ENCODE measurements at regions not wholly inside any gene's neighbourhood (a gene's known extent, or its start where the extent isn't known, plus 50 kb on each side); places are given as distances from the start of the nearest gene placed in this dataset.

DNA sequence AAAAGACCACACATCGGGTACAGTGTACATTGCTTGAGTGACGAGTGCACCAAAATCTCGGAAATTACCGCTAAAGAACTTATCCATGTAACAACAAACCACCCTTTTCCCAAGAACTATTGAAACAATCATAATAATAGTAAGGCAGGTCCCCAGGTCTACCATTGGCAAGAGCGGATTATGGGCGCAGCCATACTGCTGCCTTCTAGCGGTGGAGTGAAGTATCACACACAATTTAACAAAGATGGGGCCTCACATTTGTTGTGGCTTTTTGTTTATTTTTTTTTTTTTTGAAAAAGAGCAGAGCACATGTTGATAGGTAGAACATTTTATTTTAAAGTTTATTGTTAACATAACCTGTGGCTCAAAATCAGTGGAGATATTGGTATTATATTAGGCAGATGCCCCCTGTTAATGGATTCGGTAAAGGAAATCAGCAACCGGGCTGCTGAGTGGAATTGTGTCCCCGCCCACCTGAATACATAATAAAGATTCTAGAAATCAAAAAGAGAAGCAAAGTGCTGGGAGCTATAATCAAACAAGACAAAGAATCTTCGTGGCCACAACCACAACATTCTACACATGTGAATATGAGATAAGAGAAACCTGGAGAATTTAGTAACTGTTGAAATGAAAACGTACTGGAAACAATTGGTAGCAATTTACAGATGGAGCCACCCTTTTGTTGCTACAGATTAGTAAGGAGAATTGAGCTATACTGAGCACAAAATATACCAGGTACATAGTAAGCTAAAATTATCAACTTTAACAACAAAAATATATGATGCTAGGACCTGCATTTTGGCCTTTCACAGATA is 94.2 kb upstream of the EXOC2 start (continued):
- TF ChIP-seq, protein P1, sequence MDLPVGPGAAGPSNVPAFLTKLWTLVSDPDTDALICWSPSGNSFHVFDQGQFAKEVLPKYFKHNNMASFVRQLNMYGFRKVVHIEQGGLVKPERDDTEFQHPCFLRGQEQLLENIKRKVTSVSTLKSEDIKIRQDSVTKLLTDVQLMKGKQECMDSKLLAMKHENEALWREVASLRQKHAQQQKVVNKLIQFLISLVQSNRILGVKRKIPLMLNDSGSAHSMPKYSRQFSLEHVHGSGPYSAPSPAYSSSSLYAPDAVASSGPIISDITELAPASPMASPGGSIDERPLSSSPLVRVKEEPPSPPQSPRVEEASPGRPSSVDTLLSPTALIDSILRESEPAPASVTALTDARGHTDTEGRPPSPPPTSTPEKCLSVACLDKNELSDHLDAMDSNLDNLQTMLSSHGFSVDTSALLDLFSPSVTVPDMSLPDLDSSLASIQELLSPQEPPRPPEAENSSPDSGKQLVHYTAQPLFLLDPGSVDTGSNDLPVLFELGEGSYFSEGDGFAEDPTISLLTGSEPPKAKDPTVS (IDR thresholded peaks at IDR 0.05; ENCODE audit: low read depth, low read length) = no peak
- TF ChIP-seq, protein P2, sequence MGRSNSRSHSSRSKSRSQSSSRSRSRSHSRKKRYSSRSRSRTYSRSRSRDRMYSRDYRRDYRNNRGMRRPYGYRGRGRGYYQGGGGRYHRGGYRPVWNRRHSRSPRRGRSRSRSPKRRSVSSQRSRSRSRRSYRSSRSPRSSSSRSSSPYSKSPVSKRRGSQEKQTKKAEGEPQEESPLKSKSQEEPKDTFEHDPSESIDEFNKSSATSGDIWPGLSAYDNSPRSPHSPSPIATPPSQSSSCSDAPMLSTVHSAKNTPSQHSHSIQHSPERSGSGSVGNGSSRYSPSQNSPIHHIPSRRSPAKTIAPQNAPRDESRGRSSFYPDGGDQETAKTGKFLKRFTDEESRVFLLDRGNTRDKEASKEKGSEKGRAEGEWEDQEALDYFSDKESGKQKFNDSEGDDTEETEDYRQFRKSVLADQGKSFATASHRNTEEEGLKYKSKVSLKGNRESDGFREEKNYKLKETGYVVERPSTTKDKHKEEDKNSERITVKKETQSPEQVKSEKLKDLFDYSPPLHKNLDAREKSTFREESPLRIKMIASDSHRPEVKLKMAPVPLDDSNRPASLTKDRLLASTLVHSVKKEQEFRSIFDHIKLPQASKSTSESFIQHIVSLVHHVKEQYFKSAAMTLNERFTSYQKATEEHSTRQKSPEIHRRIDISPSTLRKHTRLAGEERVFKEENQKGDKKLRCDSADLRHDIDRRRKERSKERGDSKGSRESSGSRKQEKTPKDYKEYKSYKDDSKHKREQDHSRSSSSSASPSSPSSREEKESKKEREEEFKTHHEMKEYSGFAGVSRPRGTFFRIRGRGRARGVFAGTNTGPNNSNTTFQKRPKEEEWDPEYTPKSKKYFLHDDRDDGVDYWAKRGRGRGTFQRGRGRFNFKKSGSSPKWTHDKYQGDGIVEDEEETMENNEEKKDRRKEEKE (IDR thresholded peaks at IDR 0.05) = no peak
- no peak for TF ChIP-seq WRNIP1 (IDR thresholded peaks at IDR 0.05; ENCODE audit: borderline replicate concordance, low read depth, low read length)
- TF ChIP-seq, protein P3, sequence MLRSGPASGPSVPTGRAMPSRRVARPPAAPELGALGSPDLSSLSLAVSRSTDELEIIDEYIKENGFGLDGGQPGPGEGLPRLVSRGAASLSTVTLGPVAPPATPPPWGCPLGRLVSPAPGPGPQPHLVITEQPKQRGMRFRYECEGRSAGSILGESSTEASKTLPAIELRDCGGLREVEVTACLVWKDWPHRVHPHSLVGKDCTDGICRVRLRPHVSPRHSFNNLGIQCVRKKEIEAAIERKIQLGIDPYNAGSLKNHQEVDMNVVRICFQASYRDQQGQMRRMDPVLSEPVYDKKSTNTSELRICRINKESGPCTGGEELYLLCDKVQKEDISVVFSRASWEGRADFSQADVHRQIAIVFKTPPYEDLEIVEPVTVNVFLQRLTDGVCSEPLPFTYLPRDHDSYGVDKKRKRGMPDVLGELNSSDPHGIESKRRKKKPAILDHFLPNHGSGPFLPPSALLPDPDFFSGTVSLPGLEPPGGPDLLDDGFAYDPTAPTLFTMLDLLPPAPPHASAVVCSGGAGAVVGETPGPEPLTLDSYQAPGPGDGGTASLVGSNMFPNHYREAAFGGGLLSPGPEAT (IDR thresholded peaks at IDR 0.05; ENCODE audit: low read depth) = no peak
- no peak for TF ChIP-seq NR2C2 (IDR thresholded peaks at IDR 0.05; ENCODE audit: borderline replicate concordance, control insufficient read depth, insufficient read length, low read depth)
- no peak for TF ChIP-seq NR2F1 (conservative IDR thresholded peaks at IDR 0.05)
- no peak for TF ChIP-seq IKZF2 (IDR thresholded peaks at IDR 0.05)
- TF ChIP-seq, protein P4, sequence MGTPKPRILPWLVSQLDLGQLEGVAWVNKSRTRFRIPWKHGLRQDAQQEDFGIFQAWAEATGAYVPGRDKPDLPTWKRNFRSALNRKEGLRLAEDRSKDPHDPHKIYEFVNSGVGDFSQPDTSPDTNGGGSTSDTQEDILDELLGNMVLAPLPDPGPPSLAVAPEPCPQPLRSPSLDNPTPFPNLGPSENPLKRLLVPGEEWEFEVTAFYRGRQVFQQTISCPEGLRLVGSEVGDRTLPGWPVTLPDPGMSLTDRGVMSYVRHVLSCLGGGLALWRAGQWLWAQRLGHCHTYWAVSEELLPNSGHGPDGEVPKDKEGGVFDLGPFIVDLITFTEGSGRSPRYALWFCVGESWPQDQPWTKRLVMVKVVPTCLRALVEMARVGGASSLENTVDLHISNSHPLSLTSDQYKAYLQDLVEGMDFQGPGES (IDR thresholded peaks at IDR 0.05) = no peak
- no peak for TF ChIP-seq SPI1 (IDR thresholded peaks at IDR 0.05; ENCODE audit: borderline replicate concordance, insufficient read depth, low read depth, low read length)
- no peak for TF ChIP-seq NBN (IDR thresholded peaks at IDR 0.05)
- TF ChIP-seq ATF7 (IDR thresholded peaks at IDR 0.05; ENCODE audit: low read depth) = no peak
- peak; percentile 13; the same call in 1 of the 2 replicates for TF ChIP-seq RUNX3 (IDR thresholded peaks at IDR 0.05; ENCODE audit: low read length)
- TF ChIP-seq ZNF217 (IDR thresholded peaks at IDR 0.05) = no peak
- TF ChIP-seq ZNF384 (IDR thresholded peaks at IDR 0.05; ENCODE audit: borderline replicate concordance, low read depth, low read length) = no peak
- TF ChIP-seq YBX1 (IDR thresholded peaks at IDR 0.05) = no peak
- TF ChIP-seq, protein P5, sequence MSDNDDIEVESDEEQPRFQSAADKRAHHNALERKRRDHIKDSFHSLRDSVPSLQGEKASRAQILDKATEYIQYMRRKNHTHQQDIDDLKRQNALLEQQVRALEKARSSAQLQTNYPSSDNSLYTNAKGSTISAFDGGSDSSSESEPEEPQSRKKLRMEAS (IDR thresholded peaks at IDR 0.05; ENCODE audit: low read depth, low read length) = no peak
- TF ChIP-seq, protein P6, sequence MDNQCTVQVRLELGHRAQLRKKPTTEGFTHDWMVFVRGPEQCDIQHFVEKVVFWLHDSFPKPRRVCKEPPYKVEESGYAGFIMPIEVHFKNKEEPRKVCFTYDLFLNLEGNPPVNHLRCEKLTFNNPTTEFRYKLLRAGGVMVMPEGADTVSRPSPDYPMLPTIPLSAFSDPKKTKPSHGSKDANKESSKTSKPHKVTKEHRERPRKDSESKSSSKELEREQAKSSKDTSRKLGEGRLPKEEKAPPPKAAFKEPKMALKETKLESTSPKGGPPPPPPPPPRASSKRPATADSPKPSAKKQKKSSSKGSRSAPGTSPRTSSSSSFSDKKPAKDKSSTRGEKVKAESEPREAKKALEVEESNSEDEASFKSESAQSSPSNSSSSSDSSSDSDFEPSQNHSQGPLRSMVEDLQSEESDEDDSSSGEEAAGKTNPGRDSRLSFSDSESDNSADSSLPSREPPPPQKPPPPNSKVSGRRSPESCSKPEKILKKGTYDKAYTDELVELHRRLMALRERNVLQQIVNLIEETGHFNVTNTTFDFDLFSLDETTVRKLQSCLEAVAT (IDR thresholded peaks at IDR 0.05) = no peak
- no peak for TF ChIP-seq ZSCAN29 (IDR thresholded peaks at IDR 0.05)
- TF ChIP-seq LARP7 (IDR thresholded peaks at IDR 0.05) = no peak
- no peak for TF ChIP-seq RBBP5 (conservative IDR thresholded peaks at IDR 0.05)
- TF ChIP-seq YY1 (IDR thresholded peaks at IDR 0.05; ENCODE audit: low read depth, low read length) = peak; percentile 75
- no peak for TF ChIP-seq CREM (IDR thresholded peaks at IDR 0.05; ENCODE audit: low read depth)
- TF ChIP-seq POLR2AphosphoS2 (IDR thresholded peaks at IDR 0.05; ENCODE audit: low read depth, low read length) = no peak
- TF ChIP-seq KAT2A (conservative IDR thresholded peaks at IDR 0.05; ENCODE audit: control insufficient read depth, low read depth, low read length) = no peak

All from GM12878 (cell line).